HG03066 (cell line): ENCODE measurements at regions not wholly inside any gene's neighbourhood (a gene's known extent, or its start where the extent isn't known, plus 50 kb on each side); places are given as distances from the start of the nearest gene placed in this dataset.

Source experiments
- ATAC-seq: cut with Tn5 transposase; IDR thresholded peaks from one replicate; pipeline ENCODE4 v1.9.1; 2021; ENCODE audit warnings: low read depth; ENCODE audit not compliant: unreplicated experiment

- no peak for ATAC-seq
These were observed 290.2 kb upstream of the SP4 start for GRCh38 chr7:21137640-21138039.

- ATAC-seq, result no peak
These were observed 287.3 kb upstream of the SP4 start for GRCh38 chr7:21140622-21141021.

- ATAC-seq, result no peak
These were observed 286.4 kb upstream of the SP4 start for GRCh38 chr7:21141476-21141875.

GRCh38 chr7:21142081-21142480 is 285.8 kb upstream of the SP4 start:
- no peak for ATAC-seq

- no peak for ATAC-seq
These were observed 281.1 kb upstream of the SP4 start for GRCh38 chr7:21146642-21147423.

- no peak for ATAC-seq
These were observed 278.1 kb upstream of the SP4 start for GRCh38 chr7:21149809-21150208.

- no peak for ATAC-seq
These were observed 273.3 kb upstream of the SP4 start for GRCh38 chr7:21154614-21155013.

- ATAC-seq, result no peak
These were observed 268.4 kb upstream of the SP4 start for GRCh38 chr7:21159506-21159905.

- ATAC-seq, result no peak
These were observed 267.5 kb upstream of the SP4 start for GRCh38 chr7:21160401-21160800.

- no peak for ATAC-seq
These were observed 259.9 kb upstream of the SP4 start for GRCh38 chr7:21167942-21168341.

GRCh38 chr7:21169667-21170580 is 258.0 kb upstream of the SP4 start:
- ATAC-seq, result no peak

GRCh38 chr7:21172800-21173199 is 255.1 kb upstream of the SP4 start:
- no peak for ATAC-seq

- no peak for ATAC-seq
These were observed 254.4 kb upstream of the SP4 start for GRCh38 chr7:21173436-21173835.

- no peak for ATAC-seq
These were observed 252.2 kb upstream of the SP4 start for GRCh38 chr7:21175714-21176113.

GRCh38 chr7:21184942-21185652 is 242.8 kb upstream of the SP4 start:
- no peak for ATAC-seq

- ATAC-seq, result no peak
These were observed 242.1 kb upstream of the SP4 start for GRCh38 chr7:21185653-21186265.

GRCh38 chr7:21191321-21192073 is 236.4 kb upstream of the SP4 start:
- ATAC-seq, result no peak

- no peak for ATAC-seq
These were observed 235.2 kb upstream of the SP4 start for GRCh38 chr7:21192657-21193056.

- no peak for ATAC-seq
These were observed 234.0 kb upstream of the SP4 start for GRCh38 chr7:21193895-21194294.

GRCh38 chr7:21194936-21195335 is 232.9 kb upstream of the SP4 start:
- ATAC-seq, result no peak
